Body of pancreas (tissue), 4 donors: ENCODE measurements at regions not wholly inside any gene's neighbourhood (a gene's known extent, or its start where the extent isn't known, plus 50 kb on each side); places are given as distances from the start of the nearest gene placed in this dataset.

Source experiments
- POLR2A ChIP-seq, 3 donors: fragments of 450-650 bp; IDR thresholded peaks; one replicate each; pipeline ENCODE4 v1.6.1; 2016; ENCODE audit warnings: antibody characterized with exemption in 3 of 3, mild to moderate bottlenecking in 2 of 3
- TF ChIP-seq, protein P1 (sequence below), 7 experiments: fragments of 450-650 bp in 4 of 7; fragments of 200-600 bp in 3 of 7; sonication (generic) in 3 of 7; IDR thresholded peaks; one replicate each; pipeline ENCODE4 v1.5.1; 2016 to 2019; ENCODE audit warnings: antibody characterized with exemption in 7 of 7

DNA sequence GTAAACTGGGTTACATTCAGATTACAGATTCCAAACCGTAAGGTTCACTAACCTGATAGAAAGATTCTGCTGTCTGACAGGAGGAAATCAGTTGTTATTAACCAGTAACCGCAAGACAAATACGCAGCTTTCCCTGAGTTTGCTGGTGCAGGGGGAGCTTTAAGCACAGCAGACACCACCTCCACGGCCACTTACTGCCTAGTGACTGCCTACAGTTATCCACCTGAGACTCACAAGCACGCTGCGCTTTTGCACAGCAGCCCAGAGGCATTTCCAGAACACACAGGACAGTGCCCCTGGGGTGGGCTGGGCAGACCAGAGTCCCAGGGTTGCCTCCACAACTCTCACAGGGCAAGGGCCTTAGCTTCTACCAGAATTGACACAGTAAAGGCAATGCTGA, 90.9 kb downstream of the CTTN start:
- TF ChIP-seq, protein P1, sequence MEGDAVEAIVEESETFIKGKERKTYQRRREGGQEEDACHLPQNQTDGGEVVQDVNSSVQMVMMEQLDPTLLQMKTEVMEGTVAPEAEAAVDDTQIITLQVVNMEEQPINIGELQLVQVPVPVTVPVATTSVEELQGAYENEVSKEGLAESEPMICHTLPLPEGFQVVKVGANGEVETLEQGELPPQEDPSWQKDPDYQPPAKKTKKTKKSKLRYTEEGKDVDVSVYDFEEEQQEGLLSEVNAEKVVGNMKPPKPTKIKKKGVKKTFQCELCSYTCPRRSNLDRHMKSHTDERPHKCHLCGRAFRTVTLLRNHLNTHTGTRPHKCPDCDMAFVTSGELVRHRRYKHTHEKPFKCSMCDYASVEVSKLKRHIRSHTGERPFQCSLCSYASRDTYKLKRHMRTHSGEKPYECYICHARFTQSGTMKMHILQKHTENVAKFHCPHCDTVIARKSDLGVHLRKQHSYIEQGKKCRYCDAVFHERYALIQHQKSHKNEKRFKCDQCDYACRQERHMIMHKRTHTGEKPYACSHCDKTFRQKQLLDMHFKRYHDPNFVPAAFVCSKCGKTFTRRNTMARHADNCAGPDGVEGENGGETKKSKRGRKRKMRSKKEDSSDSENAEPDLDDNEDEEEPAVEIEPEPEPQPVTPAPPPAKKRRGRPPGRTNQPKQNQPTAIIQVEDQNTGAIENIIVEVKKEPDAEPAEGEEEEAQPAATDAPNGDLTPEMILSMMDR (IDR thresholded peaks at IDR 0.05), result no peak
- no peak for TF ChIP-seq POLR2A (IDR thresholded peaks at IDR 0.05)
